DOHH2 (cell line): ENCODE measurements at regions not wholly inside any gene's neighbourhood (a gene's known extent, or its start where the extent isn't known, plus 50 kb on each side); places are given as distances from the start of the nearest gene placed in this dataset.

Experiments used
- EZH2phosphoT487 ChIP-seq: fragments of 200-600 bp; sonication (generic); IDR thresholded peaks from 2 replicates; pipeline ENCODE4 v1.6.1; 2017; ENCODE audit warnings: borderline replicate concordance, mild to moderate bottlenecking, antibody characterized with exemption, low read length, moderate library complexity, mixed read lengths
- TF ChIP-seq, protein P1 (sequence below): fragments of 200-600 bp; sonication (generic); IDR thresholded peaks from one replicate; pipeline ENCODE4 v1.5.1; 2014; ENCODE audit warnings: antibody characterized with exemption, mild to moderate bottlenecking, low read depth, low read length; ENCODE audit not compliant: poor library complexity, severe bottlenecking

GRCh38 chrY:19621756-19622155 is 122.8 kb downstream of the KDM5D start:
- TF ChIP-seq, protein P1, sequence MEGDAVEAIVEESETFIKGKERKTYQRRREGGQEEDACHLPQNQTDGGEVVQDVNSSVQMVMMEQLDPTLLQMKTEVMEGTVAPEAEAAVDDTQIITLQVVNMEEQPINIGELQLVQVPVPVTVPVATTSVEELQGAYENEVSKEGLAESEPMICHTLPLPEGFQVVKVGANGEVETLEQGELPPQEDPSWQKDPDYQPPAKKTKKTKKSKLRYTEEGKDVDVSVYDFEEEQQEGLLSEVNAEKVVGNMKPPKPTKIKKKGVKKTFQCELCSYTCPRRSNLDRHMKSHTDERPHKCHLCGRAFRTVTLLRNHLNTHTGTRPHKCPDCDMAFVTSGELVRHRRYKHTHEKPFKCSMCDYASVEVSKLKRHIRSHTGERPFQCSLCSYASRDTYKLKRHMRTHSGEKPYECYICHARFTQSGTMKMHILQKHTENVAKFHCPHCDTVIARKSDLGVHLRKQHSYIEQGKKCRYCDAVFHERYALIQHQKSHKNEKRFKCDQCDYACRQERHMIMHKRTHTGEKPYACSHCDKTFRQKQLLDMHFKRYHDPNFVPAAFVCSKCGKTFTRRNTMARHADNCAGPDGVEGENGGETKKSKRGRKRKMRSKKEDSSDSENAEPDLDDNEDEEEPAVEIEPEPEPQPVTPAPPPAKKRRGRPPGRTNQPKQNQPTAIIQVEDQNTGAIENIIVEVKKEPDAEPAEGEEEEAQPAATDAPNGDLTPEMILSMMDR = no peak
- TF ChIP-seq EZH2phosphoT487 = no peak
